ENCODE measurements at regions not wholly inside any gene's neighbourhood (a gene's known extent, or its start where the extent isn't known, plus 50 kb on each side); places are given as distances from the start of the nearest gene placed in this dataset.

DNA sequence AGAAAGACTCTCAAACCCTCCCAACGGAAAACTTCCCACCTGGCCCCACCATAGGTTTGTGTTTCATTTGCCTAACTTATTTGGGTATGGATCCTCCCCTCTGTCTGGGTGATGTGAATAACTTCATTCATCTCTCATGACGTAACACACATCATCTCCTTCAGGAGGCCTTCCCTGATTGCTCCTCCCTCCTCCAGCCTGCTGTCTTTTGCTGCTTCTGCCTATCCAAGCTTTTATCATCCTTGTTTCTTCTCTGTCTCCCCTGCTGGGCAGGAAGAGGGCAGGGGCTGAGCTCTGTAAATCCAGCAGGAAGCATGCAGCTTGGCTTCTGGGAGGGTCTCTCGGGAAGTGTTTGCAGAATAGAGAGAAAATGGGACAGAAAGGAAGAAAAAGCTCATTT is 766.0 kb upstream of the TBX3 start:
- Mint-ChIP-seq H3K4me1 (peaks cover 13% of the 10 kb centered on the region), H3K27ac (peak overlapping the region in 1 of 3 experiments; percentile 34), H3K9me3 (no peaks in the 10 kb centered on the region), H3K27me3 (ENCODE audit: low read depth) (peaks cover 24% of the 10 kb centered on the region), H3K4me3 (peak overlapping the region in 2 of 3 experiments; percentile 56 to 61), H3K36me3 (ENCODE audit: low read depth) (no peaks in the 10 kb centered on the region)
- TF ChIP-seq, protein P1, sequence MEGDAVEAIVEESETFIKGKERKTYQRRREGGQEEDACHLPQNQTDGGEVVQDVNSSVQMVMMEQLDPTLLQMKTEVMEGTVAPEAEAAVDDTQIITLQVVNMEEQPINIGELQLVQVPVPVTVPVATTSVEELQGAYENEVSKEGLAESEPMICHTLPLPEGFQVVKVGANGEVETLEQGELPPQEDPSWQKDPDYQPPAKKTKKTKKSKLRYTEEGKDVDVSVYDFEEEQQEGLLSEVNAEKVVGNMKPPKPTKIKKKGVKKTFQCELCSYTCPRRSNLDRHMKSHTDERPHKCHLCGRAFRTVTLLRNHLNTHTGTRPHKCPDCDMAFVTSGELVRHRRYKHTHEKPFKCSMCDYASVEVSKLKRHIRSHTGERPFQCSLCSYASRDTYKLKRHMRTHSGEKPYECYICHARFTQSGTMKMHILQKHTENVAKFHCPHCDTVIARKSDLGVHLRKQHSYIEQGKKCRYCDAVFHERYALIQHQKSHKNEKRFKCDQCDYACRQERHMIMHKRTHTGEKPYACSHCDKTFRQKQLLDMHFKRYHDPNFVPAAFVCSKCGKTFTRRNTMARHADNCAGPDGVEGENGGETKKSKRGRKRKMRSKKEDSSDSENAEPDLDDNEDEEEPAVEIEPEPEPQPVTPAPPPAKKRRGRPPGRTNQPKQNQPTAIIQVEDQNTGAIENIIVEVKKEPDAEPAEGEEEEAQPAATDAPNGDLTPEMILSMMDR (IDR thresholded peaks at IDR 0.05; ENCODE audit: unreplicated experiment in 3 of 3): no peak

DNA sequence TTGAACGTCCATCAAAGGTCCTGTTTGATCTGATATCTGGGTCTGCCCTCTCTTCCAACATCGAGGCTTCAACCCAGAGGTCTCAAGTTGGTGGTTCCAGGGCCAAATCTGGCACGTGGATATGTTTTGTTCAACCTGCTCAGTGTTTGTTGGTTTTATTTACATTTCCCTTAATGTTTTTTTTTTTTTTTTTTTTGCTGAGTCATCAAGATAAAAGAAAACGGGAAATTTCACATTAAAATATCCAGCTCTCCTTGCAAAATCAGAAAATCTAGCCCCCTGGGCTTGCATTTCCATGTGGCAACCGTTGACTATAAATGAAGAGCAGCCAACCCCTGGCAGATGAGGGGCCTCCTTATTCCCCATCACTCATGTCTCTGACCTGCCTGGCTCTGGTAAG is 765.6 kb upstream of the TBX3 start:
- Mint-ChIP-seq H3K36me3 (ENCODE audit: low read depth) (no peaks in the 10 kb centered on the region), H3K4me3 (peak overlapping the region in 1 of 3 experiments; percentile 13), H3K27me3 (ENCODE audit: low read depth) (peaks cover 24% of the 10 kb centered on the region), H3K4me1 (peaks cover 15% of the 10 kb centered on the region), H3K9me3 (no peaks in the 10 kb centered on the region), H3K27ac (no peak overlapping the region)
- TF ChIP-seq, protein P1 (IDR thresholded peaks at IDR 0.05; ENCODE audit: unreplicated experiment in 3 of 3): no peak

DNA sequence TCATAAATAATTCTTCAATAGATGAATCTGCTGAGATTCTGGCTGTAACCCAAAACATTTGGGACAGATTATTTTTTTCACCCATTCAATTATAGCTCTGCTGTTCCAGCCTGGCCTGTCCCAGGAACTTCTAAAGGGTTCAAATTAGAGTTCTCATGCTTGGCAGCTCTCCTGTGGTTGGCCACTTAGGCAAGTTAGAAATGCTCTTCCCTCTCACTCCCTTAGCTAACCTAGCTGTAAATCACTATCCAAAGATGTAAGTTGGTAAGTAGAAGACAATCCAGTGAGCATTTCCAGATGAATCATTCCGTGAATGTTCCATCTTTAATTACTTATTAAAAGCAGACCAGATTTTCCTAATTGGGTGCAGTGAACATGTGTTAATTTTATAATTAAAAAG is 760.4 kb upstream of the TBX3 start:
- Mint-ChIP-seq H3K36me3 (ENCODE audit: low read depth) (no peaks in the 10 kb centered on the region), H3K27ac (peak overlapping the region in 2 of 3 experiments; percentile 21 to 52), H3K9me3 (no peaks in the 10 kb centered on the region), H3K4me1 (peaks cover 10% of the 10 kb centered on the region), H3K4me3 (no peak overlapping the region), H3K27me3 (ENCODE audit: low read depth) (peaks cover 26% of the 10 kb centered on the region)
- TF ChIP-seq, protein P1 (IDR thresholded peaks at IDR 0.05; ENCODE audit: unreplicated experiment in 3 of 3): no peak

DNA sequence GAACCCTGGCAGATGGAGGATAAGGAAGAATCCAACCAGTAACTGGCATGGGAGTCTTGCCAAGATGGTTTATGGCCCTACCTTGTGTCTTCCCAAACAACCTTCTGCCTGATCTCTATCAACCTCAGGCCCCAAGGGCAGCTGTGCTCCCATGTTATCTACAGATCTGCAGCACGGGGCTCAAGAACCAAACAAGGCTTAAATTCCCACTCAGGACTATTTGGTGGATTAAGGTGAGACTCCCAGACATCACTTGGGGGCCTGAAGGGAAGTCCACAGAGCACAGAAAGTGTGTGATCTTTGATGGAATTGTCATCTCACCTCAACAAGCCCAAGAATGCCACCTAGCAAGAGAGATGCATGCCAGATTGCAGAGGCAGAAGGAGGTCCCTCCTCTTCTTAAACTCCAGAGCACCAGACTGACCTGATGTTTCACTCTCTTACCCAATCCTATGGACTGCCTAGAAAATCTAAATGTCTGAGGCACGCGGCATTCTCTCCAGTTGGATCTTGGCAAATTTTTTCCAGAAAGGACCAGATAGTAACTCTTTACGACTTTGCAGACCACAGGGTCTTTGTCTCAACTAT is 759.5 kb upstream of the TBX3 start:
- H3K4me3 Mint-ChIP-seq: no peak overlapping the region
- H3K27ac Mint-ChIP-seq: no peak overlapping the region
- H3K9me3 Mint-ChIP-seq: no peaks in the 10 kb centered on the region
- TF ChIP-seq, protein P1 (IDR thresholded peaks at IDR 0.05; ENCODE audit: unreplicated experiment in 3 of 3): no peak
- peaks cover 10% of the 10 kb centered on the region for H3K4me1 Mint-ChIP-seq
- H3K27me3 Mint-ChIP-seq (ENCODE audit: low read depth): peaks cover 26% of the 10 kb centered on the region
- H3K36me3 Mint-ChIP-seq (ENCODE audit: low read depth): no peaks in the 10 kb centered on the region

DNA sequence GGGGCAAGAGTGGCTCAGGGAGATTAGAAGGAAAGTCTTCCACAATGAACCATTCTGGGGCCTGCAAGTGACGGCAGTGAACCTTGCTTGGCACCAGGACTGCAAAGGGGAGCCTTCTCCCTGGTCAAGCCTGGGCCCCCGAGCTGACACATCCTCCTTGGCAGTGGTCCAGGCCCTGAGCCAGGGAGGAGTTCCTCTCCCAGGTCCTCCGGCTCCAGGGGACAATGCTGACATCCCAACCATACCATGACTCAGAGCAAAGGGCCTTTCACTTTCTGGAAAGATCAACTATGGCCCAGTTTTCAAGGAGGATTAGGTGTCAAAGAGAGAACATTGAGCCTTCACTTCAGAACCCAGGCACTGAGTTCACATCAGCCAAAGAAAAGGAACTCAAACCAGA is 756.5 kb upstream of the TBX3 start:
- Mint-ChIP-seq H3K4me1 (peaks cover 15% of the 10 kb centered on the region), H3K9me3 (no peaks in the 10 kb centered on the region), H3K27me3 (ENCODE audit: low read depth) (peaks cover 26% of the 10 kb centered on the region), H3K27ac (no peak overlapping the region), H3K4me3 (no peak overlapping the region), H3K36me3 (ENCODE audit: low read depth) (no peaks in the 10 kb centered on the region)
- TF ChIP-seq, protein P1 (IDR thresholded peaks at IDR 0.05; ENCODE audit: unreplicated experiment in 3 of 3): no peak

DNA sequence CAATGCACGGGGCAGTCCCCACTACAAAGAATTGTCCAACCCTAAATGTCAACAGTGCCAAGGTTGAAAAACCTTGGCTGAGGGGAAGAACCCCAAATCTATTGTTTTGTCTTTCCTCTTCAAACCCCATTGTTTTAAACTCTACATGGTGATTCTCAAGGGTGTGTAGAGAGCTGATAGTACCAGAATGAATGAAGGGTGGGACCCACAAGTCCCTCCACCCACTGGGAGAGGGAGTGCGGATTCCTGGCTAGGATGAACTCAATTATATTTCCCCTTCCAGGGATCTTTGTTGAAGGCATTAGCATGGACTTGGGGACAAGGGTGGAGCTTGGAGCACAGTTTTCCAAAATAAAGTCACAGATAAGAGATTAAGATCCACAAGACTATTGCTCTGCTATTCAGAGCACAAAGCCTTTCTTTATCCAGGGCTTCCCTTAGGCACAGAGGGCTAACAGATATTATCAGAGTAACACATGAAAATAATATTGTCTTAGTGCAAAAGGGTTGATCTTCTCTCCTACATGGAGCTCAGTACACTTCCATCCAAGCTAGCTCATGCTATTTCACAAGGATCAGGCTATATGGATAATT is 755.1 kb upstream of the TBX3 start:
- Mint-ChIP-seq H3K27me3 (ENCODE audit: low read depth) (peaks cover 24% of the 10 kb centered on the region), H3K4me1 (peaks cover 10% of the 10 kb centered on the region), H3K36me3 (ENCODE audit: low read depth) (no peaks in the 10 kb centered on the region)

More for the DNA sequence above, 755.1 kb upstream of the TBX3 start:
- TF ChIP-seq, protein P1 (IDR thresholded peaks at IDR 0.05; ENCODE audit: unreplicated experiment in 3 of 3): no peak
- Mint-ChIP-seq H3K9me3 (no peaks in the 10 kb centered on the region), H3K4me3 (no peak overlapping the region), H3K27ac (no peak overlapping the region)
